IMR-90 (cell line): ENCODE measurements at regions not wholly inside any gene's neighbourhood (a gene's known extent, or its start where the extent isn't known, plus 50 kb on each side); places are given as distances from the start of the nearest gene placed in this dataset.

Source experiments
- ATAC-seq: fragments of 200-7000 bp; cut with Tn5 transposase; 2 replicates; pipeline ENCODE4 v1.9.1; 2020; ENCODE audit warnings: low read depth, mild to moderate bottlenecking, moderate library complexity
- BruUV-seq: library from RNA; stranded (reverse); fragments of 400-500 nt; replicated peaks from 2 replicates; lab custom pipeline; 2021; lab: Mats Ljungman, UMichigan
- CTCF ChIA-PET: fragments of 300-600 bp; formaldehyde crosslinking; extraction: SDS; loops from one replicate; lab custom pipeline; 2021; ENCODE audit warnings: antibody characterized with exemption; lab: Yijun Ruan, JAX
- POLR2A ChIA-PET: fragments of 300-600 bp; sonication (Branson Sonifier 250); formaldehyde crosslinking; loops from one replicate; lab custom pipeline; 2022; ENCODE audit warnings: antibody characterized with exemption; ENCODE audit not compliant: unreplicated experiment; lab: Charles Lee
- DNase-seq: peaks from one replicate; pipeline ENCODE4 v3.0.0; 2013
- H2AFZ ChIP-seq: replicated peaks from 2 replicates; pipeline ENCODE3; 2013; ENCODE audit warnings: low read length, mild to moderate bottlenecking; ENCODE audit not compliant: poor library complexity
- H2AK5ac ChIP-seq: 2 replicates; pipeline ENCODE4 v1.6.1; 2013; ENCODE audit warnings: low read depth, low read length, inconsistent platforms
- H2AK9ac ChIP-seq: replicated peaks from 2 replicates; pipeline ENCODE3; 2013; ENCODE audit warnings: mild to moderate bottlenecking, low read depth, low read length, moderate library complexity; ENCODE audit not compliant: poor library complexity
- H2BK120ac ChIP-seq: 2 replicates; pipeline ENCODE4 v1.6.1; 2013; ENCODE audit warnings: low read depth, low read length, inconsistent platforms
- H2BK15ac ChIP-seq: 3 replicates; pipeline ENCODE4 v1.6.1; 2013; ENCODE audit warnings: low read depth, low read length, inconsistent platforms
- H2BK20ac ChIP-seq: 2 replicates; pipeline ENCODE4 v1.6.1; 2013; ENCODE audit warnings: low read depth, mild to moderate bottlenecking, inconsistent platforms, low read length, moderate library complexity
- H2BK5ac ChIP-seq: 2 replicates; pipeline ENCODE4 v1.6.1; 2013; ENCODE audit warnings: mild to moderate bottlenecking, low read depth, low read length, inconsistent platforms; ENCODE audit not compliant: poor library complexity, severe bottlenecking
- H3K14ac ChIP-seq: replicated peaks from 2 replicates; pipeline ENCODE4 v1.6.1; 2013; ENCODE audit warnings: low read depth, low read length, inconsistent platforms
- H3K18ac ChIP-seq: 2 replicates; pipeline ENCODE4 v1.6.1; 2013; ENCODE audit warnings: low read depth, low read length, control low read depth
- H3K23ac ChIP-seq: 2 replicates; pipeline ENCODE4 v1.6.1; 2013; ENCODE audit warnings: low read depth, low read length, inconsistent platforms
- H3K27ac ChIP-seq: 2 replicates; pipeline ENCODE4 v1.5.1; 2013; ENCODE audit warnings: mild to moderate bottlenecking, control low read depth, low read length; ENCODE audit not compliant: insufficient read depth
- H3K27me3 ChIP-seq: 2 replicates; pipeline ENCODE4 v1.6.1; 2013; ENCODE audit warnings: low read length; ENCODE audit not compliant: control insufficient read depth, insufficient read depth
- H3K36me3 ChIP-seq: 2 replicates; pipeline ENCODE4 v1.6.1; 2013; ENCODE audit warnings: low read length, mixed read lengths; ENCODE audit not compliant: control insufficient read depth, insufficient read depth
- H3K4ac ChIP-seq: 2 replicates; pipeline ENCODE4 v1.6.1; 2013; ENCODE audit warnings: low read depth, low read length, inconsistent platforms
- H3K4me1 ChIP-seq: 2 replicates; pipeline ENCODE4 v1.6.1; 2013; ENCODE audit warnings: low read length, mixed read lengths; ENCODE audit not compliant: control insufficient read depth, insufficient read depth
- H3K4me2 ChIP-seq: 2 replicates; pipeline ENCODE4 v1.6.1; 2013; ENCODE audit warnings: low read depth, mild to moderate bottlenecking, control low read depth, low read length, moderate library complexity
- H3K4me3 ChIP-seq: 2 replicates; pipeline ENCODE4 v1.5.1; 2013; ENCODE audit warnings: low read depth, mild to moderate bottlenecking, control low read depth, low read length, moderate library complexity; ENCODE audit not compliant: insufficient read depth
- H3K56ac ChIP-seq: 2 replicates; pipeline ENCODE4 v1.6.1; 2013; ENCODE audit warnings: low read length, inconsistent platforms; ENCODE audit not compliant: insufficient read depth; ENCODE audit errors: extremely low read depth
- H3K79me1 ChIP-seq, 2 experiments: 2 replicates each; pipeline ENCODE4 v1.6.1; 2013; ENCODE audit warnings: low read length in 2 of 2, inconsistent platforms in 1 of 2, low read depth in 1 of 2
- H3K9ac ChIP-seq: 2 replicates; pipeline ENCODE4 v1.6.1; 2013; ENCODE audit warnings: low read depth, low read length, control low read depth
- H3K9me1 ChIP-seq: 2 replicates; pipeline ENCODE4 v1.6.1; 2013; ENCODE audit warnings: low read length, inconsistent platforms; ENCODE audit not compliant: insufficient read depth
- H3K9me3 ChIP-seq: 2 replicates; pipeline ENCODE4 v1.6.1; 2013; ENCODE audit warnings: low read length; ENCODE audit not compliant: control insufficient read depth, insufficient read depth
- H4K20me1 ChIP-seq: 2 replicates; pipeline ENCODE4 v1.6.1; 2013; ENCODE audit warnings: low read length, inconsistent platforms; ENCODE audit not compliant: insufficient read depth
- H4K5ac ChIP-seq: 2 replicates; pipeline ENCODE4 v1.6.1; 2013; ENCODE audit warnings: mild to moderate bottlenecking, low read depth, low read length, control low read depth
- H4K8ac ChIP-seq, 2 experiments: 2 replicates each; pipeline ENCODE4 v1.6.1; 2013; ENCODE audit warnings: low read depth in 2 of 2, low read length in 2 of 2, control low read depth in 1 of 2, inconsistent platforms in 1 of 2
- H4K91ac ChIP-seq: 2 replicates; pipeline ENCODE4 v1.6.1; 2013; ENCODE audit warnings: low read depth, low read length, inconsistent platforms; ENCODE audit not compliant: insufficient read depth
- CEBPB ChIP-seq: IDR thresholded peaks from 2 replicates; pipeline ENCODE4 v1.6.1; 2012; ENCODE audit warnings: low read depth, low read length, improper control_type of control experiment
- CHD1 ChIP-seq: IDR thresholded peaks from 2 replicates; pipeline ENCODE4 v1.6.1; 2012; ENCODE audit warnings: low read depth, low read length, improper control_type of control experiment
- MAFK ChIP-seq: IDR thresholded peaks from 2 replicates; pipeline ENCODE4 v1.6.1; 2012; ENCODE audit warnings: low read depth, low read length, improper control_type of control experiment
- MAZ ChIP-seq: IDR thresholded peaks from 2 replicates; pipeline ENCODE4 v1.6.1; 2012; ENCODE audit warnings: low read depth, mild to moderate bottlenecking, low read length, improper control_type of control experiment, moderate library complexity, borderline replicate concordance
- RAD21 ChIP-seq: IDR thresholded peaks from 2 replicates; pipeline ENCODE4 v1.6.1; 2012; ENCODE audit warnings: low read length, improper control_type of control experiment
- RCOR1 ChIP-seq: IDR thresholded peaks from 2 replicates; pipeline ENCODE4 v1.6.1; 2012; ENCODE audit warnings: mild to moderate bottlenecking, low read length, improper control_type of control experiment; ENCODE audit not compliant: insufficient replicate concordance
- RFX5 ChIP-seq: IDR thresholded peaks from 2 replicates; pipeline ENCODE4 v1.8.0; 2012; ENCODE audit warnings: low read depth, mild to moderate bottlenecking, low read length, moderate library complexity
- SMC3 ChIP-seq: fragments of 150-350 bp; IDR thresholded peaks from 2 replicates; pipeline ENCODE4 v1.6.1; 2016; ENCODE audit warnings: low read depth, mild to moderate bottlenecking, antibody characterized with exemption, low read length, moderate library complexity
- WGBS, 2 experiments: methylation state at CpG; one replicate each; pipeline versions ENCODE4 v1.1.5 to v1.1.7; 2013; ENCODE audit warnings: missing lambda C conversion rate in 2 of 2; ENCODE audit not compliant: insufficient read length in 1 of 2; ENCODE audit errors: extremely low coverage in 2 of 2; 5-methylcytosine and 5-hydroxymethylcytosine counted together
- dilution Hi-C: fragments of 300-500 bp; cut with HindIII; formaldehyde crosslinking; loops from one replicate; pipeline ENCODE4 v1.14.3; 2018; ENCODE audit warnings: low sequenced_read_pairs; ENCODE audit not compliant: unreplicated experiment
- in situ Hi-C: fragments of 300-500 bp; cut with MboI; formaldehyde crosslinking; loops from 3 replicates; pipeline ENCODE4 v1.14.3; 2019; ENCODE audit warnings: low sequenced_read_pairs, inconsistent platforms, mixed read lengths
- intact Hi-C: fragments of 100-400 bp; cut with micrococcal nuclease; formaldehyde crosslinking; loops from 2 replicates; pipeline ENCODE4 v1.10.0; 2022

- Histone ChIP-seq H4K8ac (no peak overlapping the region), H2AK9ac (no peak overlapping the region), H3K27me3 (no peaks in the 10 kb centered on the region), H4K91ac (no peak overlapping the region), H3K4me2 (no peak overlapping the region), H3K9me3 (no peaks in the 10 kb centered on the region), H3K56ac (no peak overlapping the region), H3K18ac (no peak overlapping the region), H2AFZ (no peak overlapping the region), H3K27ac (no peak overlapping the region), H2AK5ac (no peak overlapping the region), H3K9ac (no peak overlapping the region), H3K4me1 (no peaks in the 10 kb centered on the region), H2BK15ac (no peak overlapping the region), H3K14ac (no peak overlapping the region), H3K36me3 (no peaks in the 10 kb centered on the region), H3K79me1 (no peaks in the 10 kb centered on the region), H4K5ac (no peak overlapping the region), H3K9me1 (no peaks in the 10 kb centered on the region), H4K20me1 (no peaks in the 10 kb centered on the region), H3K23ac (no peak overlapping the region), H2BK120ac (no peak overlapping the region), H2BK20ac (no peak overlapping the region), H3K4me3 (no peak overlapping the region), H2BK5ac (no peak overlapping the region), H3K4ac (no peak overlapping the region)
- intact Hi-C loops (no loop called here), dilution Hi-C loops (no loop called here), in situ Hi-C loops (no loop called here)
- ATAC-seq = no peak
- 100% methylated on average over 1 of the region's 2 CpGs; no CpG with 5 or more reads in 1 of the 2 experiments for WGBS, 2 experiments
- no peak for TF ChIP-seq CEBPB
- no peak for TF ChIP-seq SMC3
- no peak for TF ChIP-seq MAFK
- no peak for TF ChIP-seq RCOR1
- TF ChIP-seq MAZ = no peak
- TF ChIP-seq RFX5 = no peak
- TF ChIP-seq RAD21 = no peak
- no peak for TF ChIP-seq CHD1
- POLR2A ChIA-PET = no interaction called here
- no TSS peak for BruUV-seq
- DNase-seq = no peak
- CTCF ChIA-PET = no interaction called here
Measured at GRCh38 chr14:25389948-25390347, 340.0 kb upstream of the STXBP6 start.
